Stimulated activated CD8-positive, alpha-beta memory T cell treated with anti-CD3 and anti-CD28 coated beads, Interleukin-15, amount 100 ng/mL, for 24 hours (primary cell): ENCODE measurements at regions not wholly inside any gene's neighbourhood (a gene's known extent, or its start where the extent isn't known, plus 50 kb on each side); places are given as distances from the start of the nearest gene placed in this dataset.
"Not testable (repeated sequence)": the region's sequence is repeated elsewhere in the genome, so short reads cannot be mapped to it uniquely, and the experiment has no call there.

ENCODE experiments used
- DNase-seq: peaks from one replicate; pipeline ENCODE4 v3.0.0-alpha.2; 2020; ENCODE audit warnings: low read depth

DNA sequence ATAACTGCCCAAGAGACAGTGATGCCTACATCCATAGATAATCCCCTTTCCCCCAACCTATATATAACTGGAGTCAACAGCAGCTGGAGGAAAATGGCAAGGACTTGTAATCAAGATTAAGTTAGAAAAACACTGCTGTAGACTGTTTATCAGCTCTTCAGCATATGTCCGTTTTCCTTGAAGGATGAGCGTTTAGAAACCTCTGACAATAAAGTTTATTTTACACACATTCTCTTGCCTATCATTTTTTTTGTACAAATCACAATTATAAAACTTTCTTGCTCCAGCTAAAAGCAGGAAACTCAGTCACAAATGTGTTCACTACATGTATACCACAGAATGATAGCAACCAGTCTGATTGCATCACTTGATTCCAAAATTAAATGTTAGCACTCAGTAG, 50.8 kb downstream of the PPIAL4G start:
- not testable (repeated sequence) for DNase-seq

DNA sequence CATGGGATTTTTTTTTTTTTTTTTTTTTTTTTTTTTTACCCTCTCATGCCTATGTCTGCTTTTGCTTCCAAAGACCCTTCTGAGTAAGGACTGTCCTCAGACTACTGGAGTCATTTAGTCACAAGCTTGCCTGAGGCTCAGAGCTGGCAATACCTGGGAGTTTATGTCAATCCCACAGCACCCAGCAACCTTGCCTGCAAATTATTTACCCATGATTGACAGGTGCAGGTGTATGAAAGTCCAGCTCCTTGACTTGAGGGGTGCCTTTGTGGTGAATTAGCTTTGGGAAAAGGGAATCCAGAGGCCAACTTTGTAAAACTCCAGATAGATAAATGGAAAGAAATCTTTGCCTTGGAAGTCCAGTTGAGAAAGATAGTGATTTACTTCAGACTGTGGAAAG, 53.2 kb downstream of the PPIAL4G start:
- not testable (repeated sequence) for DNase-seq

DNA sequence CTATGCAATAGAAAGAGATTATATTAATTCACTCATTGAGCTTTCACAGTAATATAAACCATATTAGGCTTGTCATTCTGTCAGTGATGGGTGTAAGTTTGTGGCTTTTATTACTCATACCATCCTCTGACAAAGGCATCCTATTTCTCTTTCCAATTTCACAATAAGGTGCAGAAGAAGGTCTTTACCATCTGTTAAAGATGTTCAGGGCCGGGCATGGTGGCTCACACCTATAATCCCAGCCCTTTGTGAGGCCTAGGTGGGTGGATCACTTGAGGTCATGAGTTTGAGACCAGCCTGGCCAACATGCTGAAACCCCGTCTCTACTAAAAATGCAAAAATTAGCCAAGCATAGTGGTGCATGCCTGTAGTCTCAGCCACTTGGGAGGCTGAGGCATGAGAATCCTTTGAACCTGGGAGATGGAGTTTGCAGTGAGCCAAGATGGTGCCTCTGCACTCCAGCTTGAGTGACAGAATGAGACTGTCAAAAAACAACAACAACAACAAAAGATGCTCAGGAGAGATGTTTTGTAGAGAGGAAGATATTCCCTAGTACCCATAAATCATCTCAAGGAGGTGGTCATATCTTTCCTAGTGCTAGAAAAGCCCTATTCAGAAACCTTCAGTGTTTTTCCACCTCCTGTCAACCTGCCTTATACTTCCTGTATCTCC, 56.0 kb downstream of the PPIAL4G start:
- peak; percentile 3 for DNase-seq

DNA sequence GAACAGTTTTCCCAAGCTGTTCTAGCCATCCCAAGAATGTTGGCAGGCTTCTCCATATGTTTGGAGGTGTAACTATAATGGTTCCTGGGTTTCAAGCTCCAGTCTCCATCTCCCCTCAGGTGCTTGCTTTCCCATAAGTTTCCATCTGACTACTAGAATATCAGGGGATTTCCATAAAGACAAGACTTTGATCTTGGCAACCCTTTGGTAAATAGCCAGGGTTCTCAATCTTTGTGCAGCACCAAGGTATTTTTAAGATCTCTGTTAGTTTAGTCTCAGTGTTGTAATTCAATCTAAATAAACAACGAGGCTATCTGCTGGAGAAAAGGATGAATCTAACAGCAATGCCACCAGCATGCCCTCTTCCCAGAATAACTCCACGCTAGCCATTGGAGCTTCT, 56.7 kb downstream of the PPIAL4G start:
- not testable (repeated sequence) for DNase-seq

DNA sequence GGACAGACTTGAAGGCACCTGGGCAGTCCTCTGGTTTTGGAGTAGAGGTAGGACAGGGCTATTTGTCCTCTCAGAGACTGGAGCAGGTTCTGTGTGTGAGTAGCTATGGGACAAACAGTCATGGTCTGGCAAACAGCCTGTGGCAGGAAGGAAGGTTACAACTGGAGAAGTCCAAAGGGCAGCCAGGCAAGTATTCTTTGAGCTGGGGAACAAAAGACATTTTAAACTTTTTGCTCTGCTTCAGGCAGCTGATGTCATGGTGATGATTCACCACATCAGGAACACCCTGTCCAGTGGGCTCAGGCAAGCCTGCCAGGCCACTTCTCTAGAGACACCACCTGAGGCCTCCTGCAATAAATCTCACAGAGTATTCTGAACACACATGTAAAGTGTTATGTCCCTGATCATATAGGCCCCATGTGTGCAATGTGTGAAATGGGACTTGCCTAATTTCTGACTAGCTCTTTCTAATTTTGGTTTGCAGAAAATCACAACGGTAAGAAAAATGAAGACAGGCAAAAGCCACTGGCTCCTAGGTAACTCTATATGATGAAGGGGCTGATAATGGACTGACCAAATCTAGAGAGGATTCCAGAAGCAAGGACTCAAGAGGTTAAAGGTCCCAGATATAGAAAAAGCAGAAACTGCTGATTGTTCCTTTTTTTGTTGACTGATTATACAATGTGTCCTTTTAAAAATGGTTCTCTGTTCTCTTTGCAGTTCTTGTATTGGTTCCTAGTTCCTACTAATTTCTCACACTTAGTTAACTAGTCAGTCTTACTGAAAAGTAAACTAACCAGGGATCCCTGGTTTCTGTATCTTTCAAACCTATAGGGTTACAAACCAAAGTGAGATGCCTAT, 58.7 kb downstream of the PPIAL4G start:
- DNase-seq = not testable (repeated sequence)

DNA sequence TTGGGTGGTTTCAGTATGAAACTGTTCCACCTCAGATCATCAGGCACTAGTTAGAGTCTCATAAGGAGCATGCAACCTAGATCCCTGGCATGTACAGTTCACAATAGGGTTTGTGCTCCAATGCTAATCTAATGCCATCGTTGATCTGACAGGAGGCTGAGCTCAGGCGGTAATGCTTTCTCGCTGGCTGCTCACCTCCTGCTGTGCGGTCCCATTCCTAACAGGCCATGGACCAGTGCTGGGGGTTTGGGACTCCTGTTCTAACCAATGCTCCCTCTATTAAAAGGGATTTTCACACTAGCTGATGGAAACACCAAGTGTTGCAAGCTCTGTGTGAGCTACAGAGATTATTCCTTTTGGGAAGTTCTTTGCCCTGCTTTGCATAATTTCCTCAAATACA, 60.2 kb downstream of the PPIAL4G start:
- DNase-seq = not testable (repeated sequence)

DNA sequence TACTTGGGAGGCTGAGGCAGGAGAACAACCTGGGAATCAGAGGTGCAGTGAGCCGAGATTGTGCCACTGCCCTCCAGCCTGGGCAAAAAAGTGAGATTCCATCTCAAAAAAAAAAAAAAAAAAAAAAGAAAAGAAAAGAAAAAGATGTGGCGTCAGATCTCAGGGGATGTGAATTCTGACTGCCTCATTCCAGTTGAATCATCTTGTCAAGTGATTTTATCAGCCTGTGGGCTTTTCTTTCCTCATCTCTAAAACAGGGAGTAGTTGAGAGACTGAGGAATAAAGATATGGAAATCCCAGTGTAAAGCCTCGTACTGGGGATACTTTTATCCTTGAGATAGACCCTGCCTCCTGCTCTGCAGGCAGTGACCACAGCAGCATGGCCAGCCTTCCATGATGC, 65.9 kb downstream of the PPIAL4G start:
- not testable (repeated sequence) for DNase-seq

DNA sequence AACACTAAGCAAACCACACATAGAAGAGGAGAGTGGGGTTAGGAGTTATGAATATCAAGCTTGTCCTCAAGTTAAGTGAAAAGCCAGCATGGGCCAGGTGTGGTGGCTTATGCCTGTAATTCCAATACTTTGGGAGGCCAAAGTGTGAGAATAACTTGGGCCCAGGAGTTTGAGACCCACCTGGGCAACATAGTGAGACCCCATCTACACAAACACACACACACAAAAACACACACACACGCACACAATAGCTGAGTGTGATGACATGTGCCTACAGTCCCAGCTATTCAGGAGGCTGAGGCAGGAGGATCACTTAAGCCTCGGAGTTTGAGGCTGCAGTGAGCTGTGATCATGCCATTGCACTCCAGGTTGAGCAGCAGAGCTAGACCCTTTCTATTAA, 69.7 kb downstream of the PPIAL4G start:
- DNase-seq = not testable (repeated sequence)

DNA sequence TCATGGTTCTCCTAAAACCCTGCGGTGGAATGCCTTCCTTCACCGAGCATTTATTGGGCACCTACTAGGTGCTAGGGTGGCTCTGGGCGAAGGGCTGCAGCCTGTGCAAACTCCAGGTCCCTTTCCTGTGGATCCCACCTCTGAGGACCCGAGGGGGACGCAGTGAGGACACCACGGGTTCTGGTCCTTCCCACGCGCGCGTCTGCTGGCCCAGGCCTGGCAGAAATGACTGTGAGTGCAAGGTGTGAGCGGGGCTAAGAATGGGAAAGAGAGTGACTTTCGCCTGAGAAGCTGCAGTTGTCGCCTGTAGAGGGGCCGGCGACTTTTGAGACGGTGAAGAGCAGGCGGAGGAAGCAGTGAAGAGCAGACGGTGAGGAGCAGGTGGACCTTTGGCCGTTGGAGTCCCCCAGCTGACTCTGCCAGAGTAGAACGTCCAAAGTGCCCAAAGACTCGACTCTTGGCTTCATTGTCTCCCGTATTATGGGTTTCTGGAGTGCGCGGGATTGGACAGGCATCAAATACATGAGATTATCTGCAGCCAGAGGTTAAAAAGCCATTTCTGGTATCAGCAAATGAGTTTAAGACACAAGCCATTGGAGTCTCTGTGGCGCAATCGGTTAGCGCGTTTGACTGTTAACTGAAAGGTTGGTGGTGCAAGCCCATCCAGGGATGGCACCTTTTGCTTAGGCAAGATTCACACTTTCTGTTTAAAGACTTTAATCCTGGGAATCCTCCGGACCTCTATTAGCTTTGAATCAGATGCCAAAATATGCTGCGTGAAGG, 78.1 kb downstream of the PPIAL4G start:
- DNase-seq = not testable (repeated sequence)

DNA sequence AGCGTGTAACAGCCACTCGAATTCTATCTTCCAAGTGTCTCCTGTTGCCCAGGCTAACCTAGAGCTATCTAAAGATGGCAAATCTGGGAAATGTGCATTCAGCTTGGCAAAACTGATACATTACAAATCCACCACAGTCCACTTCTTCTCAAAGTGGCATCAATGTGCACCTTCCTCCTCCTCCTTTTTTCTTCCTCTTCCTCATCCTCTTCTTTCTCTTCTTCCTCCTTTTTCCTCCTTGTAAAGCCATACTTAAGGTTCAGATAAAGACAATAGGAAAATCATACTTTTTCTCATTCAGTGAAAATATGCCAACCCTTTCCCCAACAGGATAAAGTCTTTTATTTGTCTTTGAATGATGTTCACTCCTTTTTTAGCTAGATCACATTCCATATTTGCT, 79.2 kb downstream of the PPIAL4G start:
- DNase-seq = not testable (repeated sequence)

DNA sequence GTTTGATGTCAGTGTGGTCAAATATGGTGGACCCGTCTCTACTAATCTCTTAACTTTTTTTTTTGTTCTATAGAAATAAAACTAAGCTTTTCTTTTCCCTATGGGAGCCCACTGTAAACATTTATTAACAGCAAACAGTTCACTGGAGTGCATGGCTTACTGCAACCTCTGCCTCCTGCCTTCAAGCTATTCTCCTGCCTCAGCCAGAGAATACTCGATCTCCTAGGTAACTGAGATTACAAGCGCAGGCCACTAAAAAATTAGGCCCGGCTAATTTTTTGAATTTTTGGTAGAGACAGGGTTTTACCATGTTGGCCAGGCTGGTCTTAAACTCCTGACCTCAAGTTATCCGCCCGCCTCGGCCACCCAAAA, 80.0 kb downstream of the PPIAL4G start:
- DNase-seq = not testable (repeated sequence)

DNA sequence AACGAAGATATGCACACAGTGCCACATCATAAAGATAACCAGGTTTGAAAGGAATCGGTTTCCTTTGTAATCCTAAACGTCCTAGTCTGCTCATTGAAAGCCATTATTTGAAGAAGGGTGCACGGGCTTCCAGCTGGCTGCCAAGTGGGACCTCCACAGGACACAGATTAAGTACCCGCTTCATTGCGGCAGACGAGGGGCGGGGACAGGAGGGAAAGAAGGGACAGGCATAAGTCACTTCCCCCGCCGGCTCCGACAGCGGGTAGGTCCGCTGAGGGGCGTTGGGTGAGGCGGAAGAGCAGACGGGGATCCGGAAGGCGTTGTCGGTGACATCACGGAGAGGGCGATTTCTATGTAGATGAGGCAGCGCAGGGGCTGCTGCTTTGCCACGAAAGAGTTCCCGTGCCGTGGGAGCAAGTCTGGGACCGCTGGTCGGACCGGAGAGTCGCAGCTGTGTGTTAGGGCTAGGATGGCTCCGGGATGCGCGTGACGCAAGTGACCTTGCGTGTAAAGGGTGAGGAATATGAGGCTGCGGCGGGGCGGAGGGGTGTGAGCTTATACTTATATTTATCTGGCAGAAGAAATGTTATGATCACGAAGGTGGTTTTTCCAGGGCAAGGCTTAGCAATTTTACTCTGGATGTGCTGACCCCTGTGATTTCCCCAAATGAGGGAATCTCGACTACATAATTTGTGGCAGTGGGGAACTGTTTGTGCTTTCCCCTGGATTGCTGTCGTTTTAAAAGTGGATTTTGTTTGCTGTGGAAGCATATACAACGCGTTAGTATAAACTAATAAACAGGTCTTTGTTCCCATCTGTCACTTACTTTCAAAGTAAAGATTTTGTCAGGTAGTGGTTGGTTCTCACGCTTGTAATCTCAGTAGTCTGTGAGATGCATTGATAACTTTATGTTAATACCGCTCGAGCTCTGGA, 80.7 kb downstream of the PPIAL4G start:
- peak; percentile 53 for DNase-seq

DNA sequence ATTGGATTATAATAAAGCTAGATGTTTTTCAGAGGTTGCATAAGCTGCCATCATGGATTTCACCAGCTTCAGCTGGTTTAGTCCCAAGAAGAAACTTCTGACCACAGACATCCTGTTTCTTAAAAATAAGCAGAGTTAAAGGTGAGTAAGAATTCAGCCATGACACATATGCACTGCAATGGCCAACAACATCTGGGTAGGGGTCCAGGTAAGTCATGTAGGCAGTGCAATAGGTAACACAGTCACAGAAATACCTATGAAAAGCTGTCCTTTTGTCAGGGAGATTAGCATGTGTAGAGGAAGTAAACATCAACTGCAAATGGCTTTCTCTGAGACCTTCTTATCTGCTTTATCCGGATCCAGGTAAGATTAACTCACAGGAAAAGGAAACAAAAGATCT, 85.6 kb downstream of the PPIAL4G start:
- DNase-seq = not testable (repeated sequence)

DNA sequence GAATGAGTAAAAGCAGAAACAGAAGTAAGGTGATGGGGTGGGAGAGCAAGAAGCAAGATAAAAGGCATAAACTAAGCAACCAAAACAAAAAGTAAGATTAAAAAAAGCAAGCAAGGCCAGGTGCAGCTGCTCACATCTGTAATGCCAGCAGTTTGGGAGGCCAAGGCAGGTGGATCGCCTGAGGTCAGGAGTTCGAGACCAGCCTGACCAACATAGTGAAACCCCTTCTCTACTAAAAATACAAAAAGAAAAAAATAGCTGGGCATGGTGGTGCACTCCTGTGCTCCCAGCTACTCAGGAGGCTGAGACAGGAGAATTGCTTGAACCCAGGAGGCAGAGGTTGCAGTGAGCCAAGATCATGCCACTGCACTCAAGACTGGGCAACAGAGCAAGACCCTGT, 90.6 kb downstream of the PPIAL4G start:
- DNase-seq = not testable (repeated sequence)

DNA sequence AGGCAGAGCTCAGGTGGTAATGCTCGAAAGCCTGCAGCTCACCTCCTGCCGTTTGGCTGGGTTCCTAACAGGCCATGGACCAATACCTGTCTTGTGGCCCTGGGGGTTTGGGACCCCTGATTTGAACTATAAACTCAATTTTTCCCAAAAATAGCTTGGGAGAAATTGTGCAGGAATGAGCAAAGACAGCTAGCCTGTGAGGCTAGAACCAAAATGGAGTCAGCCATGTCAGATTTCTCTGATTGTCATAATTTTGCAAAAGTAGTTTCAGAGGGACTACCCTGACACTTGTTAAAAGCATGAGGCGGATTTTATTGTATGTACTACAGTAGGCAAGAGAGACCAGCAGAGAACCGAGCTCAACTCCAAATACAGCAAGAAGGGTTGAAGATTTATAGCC, 91.8 kb downstream of the PPIAL4G start:
- DNase-seq = not testable (repeated sequence)

DNA sequence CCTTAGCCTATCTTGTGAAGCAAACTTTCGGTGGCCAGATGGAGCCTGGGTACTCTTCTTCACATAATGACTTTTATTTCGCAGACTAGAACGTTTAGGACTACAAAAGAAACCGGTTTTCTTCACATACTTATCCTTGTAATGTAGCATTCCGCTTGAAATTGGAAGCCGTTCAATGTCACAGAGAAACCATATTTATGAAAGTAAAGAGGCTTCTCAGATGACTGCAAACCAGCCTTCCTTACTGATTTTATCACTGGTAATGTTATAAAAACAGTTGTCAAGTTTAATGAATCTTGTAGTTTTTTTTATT, 94.1 kb downstream of the PPIAL4G start:
- no peak for DNase-seq

DNA sequence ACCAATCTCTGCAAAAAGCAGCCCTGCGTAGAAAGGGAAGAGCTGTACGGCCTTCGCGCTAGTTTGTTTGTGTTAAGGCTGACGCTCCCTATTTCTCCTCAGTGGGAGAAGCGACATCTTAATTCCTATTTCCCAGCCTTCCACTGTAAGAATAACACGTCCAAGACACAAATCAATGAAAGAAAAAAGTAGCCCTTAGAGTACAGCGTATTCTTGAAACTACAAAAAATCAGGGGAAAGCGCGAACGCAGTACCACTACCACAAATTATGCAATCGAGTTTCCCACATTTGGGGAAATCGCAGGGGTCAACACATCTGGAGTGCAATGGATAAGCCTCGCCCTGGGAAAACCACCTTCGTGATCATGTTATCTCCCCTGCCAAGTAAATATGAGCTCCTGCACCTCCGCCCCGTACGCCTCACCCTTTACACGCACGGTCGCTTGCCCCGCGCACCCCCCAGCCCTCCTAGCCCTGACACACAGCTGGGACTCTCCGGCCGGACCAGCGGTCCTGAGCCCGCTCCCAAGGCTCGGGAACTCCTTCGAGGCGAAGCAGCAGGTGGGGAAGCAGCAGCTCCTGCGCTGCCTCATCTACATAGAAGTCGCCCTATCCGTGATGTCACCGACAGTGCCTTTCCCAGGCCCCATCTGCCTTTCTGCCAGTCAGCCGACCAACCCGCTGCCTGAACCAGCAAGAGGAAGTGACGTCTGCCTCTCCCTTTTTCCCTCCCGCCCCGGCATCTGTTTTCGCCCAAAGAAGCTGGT, 94.7 kb downstream of the PPIAL4G start:
- peak; percentile 56 for DNase-seq

DNA sequence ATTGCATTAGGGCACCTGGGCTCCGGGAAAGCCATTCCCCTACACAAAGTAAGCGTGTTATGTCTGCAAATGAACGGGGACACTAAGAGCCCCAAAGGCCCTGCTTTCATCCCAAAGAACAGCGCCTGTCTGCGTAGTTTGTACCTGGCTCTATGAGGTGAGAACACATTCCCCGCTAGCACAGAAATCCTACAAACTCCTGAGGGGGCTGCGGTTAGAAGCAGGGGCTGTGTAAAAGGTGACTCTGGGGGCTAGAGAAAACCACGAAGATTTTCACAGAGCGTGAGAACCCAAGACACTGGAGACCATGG, 95.2 kb downstream of the PPIAL4G start:
- not testable (repeated sequence) for DNase-seq

DNA sequence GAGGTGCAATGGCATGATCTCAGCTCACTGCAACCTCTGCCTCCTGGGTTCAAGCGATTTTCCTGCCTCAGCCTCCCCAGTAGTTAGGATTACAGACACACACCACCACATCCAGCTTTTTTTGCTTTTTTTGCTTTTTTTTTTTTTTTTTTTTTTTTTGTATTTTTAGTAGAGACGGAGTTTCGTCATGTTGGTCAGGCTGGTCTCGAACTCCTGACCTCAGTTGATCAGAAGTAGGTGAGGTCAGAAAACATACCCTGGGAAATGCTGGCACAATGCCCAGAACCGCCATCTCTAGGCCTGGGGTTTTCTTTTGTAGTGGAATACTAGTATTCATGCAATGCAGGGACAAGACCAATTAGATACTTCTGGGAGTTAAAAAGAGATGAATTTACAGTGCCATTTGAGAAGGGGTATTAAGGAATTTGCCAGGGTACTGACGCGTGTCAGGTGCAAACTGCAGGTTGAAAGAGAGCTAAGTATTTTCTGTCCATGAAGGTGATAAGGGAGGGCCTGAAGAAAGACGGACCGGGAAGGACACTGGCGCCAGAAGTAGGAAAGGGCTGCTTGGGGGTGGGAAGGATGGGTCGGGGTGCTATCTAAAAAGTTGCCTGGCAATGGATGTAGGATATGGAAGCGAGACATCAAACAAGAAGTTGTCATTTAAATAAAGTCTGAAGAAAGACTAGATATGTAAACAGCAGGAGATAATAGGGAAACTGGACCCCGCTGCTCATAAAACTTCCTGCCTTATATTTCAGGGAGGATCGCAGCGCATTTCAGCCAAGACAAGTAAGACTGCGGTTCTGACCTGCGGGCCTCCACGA, 95.8 kb downstream of the PPIAL4G start:
- not testable (repeated sequence) for DNase-seq

DNA sequence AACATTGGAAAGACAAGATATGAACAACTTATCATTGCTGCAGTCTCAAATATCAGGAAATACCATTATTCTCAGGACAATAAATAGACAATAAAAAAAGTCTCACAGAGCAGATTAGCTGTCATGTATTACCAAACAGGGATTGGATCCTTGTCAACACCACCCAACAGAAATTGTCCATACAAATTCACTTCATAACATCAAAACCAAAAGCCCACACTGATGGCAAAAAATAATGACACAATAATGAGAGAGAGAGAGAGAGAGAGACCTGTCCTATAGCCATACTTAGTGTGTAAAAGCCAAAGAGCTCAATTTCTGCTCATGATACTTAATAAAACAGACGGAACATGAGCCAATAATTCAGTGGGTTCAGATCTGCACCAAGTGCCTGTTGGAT, 96.5 kb downstream of the PPIAL4G start:
- no peak for DNase-seq
